K562 (cell line): ENCODE measurements at regions not wholly inside any gene's neighbourhood (a gene's known extent, or its start where the extent isn't known, plus 50 kb on each side); places are given as distances from the start of the nearest gene placed in this dataset.

Source experiments
- BRCA1 ChIP-seq, 2 experiments: fragments of 450-650 bp in 1 of 2; sonication (generic) in 1 of 2; formaldehyde crosslinking in 1 of 2; IDR thresholded peaks; 2 replicates each; pipeline versions ENCODE4 v1.5.0 to v1.6.1; 2017 to 2020; ENCODE audit warnings: mild to moderate bottlenecking in 1 of 2, missing genetic modification reagents in 1 of 2
- CHD4 ChIP-seq: fragments of 200-600 bp; sonication (generic); IDR thresholded peaks from 3 replicates; pipeline ENCODE4 v1.6.1; 2012; ENCODE audit warnings: low read depth, mild to moderate bottlenecking, mixed read lengths, low read length, inconsistent platforms; ENCODE audit not compliant: insufficient read depth, insufficient replicate concordance, poor library complexity, severe bottlenecking
- E2F4 ChIP-seq: sonication (generic); formaldehyde crosslinking; IDR thresholded peaks from 2 replicates; pipeline ENCODE4 v1.8.0; 2022; ENCODE audit warnings: mild to moderate bottlenecking, low read depth, missing genetic modification reagents
- FOXJ3 ChIP-seq: sonication (generic); formaldehyde crosslinking; IDR thresholded peaks from 2 replicates; pipeline ENCODE4 v1.4.0; 2020; ENCODE audit warnings: mild to moderate bottlenecking, missing genetic modification reagents
- JUNB ChIP-seq: fragments of 450-650 bp; formaldehyde crosslinking; conservative IDR thresholded peaks from 2 replicates; pipeline ENCODE4 v1.4.0; 2020; ENCODE audit warnings: mild to moderate bottlenecking
- JUND ChIP-seq, 2 experiments: IDR thresholded peaks; 2 replicates in 1 of 2; 3 replicates in 1 of 2; pipeline ENCODE4 v1.6.1; 2011; ENCODE audit warnings: borderline replicate concordance in 2 of 2, low read depth in 2 of 2, low read length in 2 of 2, improper control_type of control experiment in 1 of 2, missing biosample characterization in 1 of 2, missing genetic modification characterization in 1 of 2, missing genetic modification reagents in 1 of 2
- PTTG1 ChIP-seq: fragments of 450-650 bp; IDR thresholded peaks from 2 replicates; pipeline ENCODE4 v1.6.1; 2016; ENCODE audit warnings: low read depth, mild to moderate bottlenecking, missing genetic modification characterization, missing compliant biosample characterization
- SIRT6 ChIP-seq: IDR thresholded peaks from one replicate; pipeline ENCODE4 v1.6.1; 2012; ENCODE audit warnings: low read depth, mild to moderate bottlenecking, control low read depth, inconsistent platforms, low read length, moderate library complexity
- SMARCE1 ChIP-seq: fragments of 450-650 bp; IDR thresholded peaks from 2 replicates; pipeline ENCODE4 v1.7.1; 2016; ENCODE audit warnings: mild to moderate bottlenecking
- STAG1 ChIP-seq: sonication (generic); formaldehyde crosslinking; IDR thresholded peaks from 2 replicates; pipeline ENCODE4 v1.5.0; 2020; ENCODE audit warnings: missing genetic modification reagents, borderline replicate concordance
- TAF7 ChIP-seq: fragments of 450-650 bp; IDR thresholded peaks from 2 replicates; pipeline ENCODE4 v1.6.1; 2016; ENCODE audit warnings: missing genetic modification characterization, missing compliant biosample characterization
- USF2 ChIP-seq: sonication (generic); formaldehyde crosslinking; IDR thresholded peaks from 2 replicates; pipeline ENCODE4 v1.5.0; 2020; ENCODE audit warnings: missing genetic modification reagents
- TF ChIP-seq, protein P1 (sequence below): fragments of 450-650 bp; formaldehyde crosslinking; conservative IDR thresholded peaks from 2 replicates; pipeline ENCODE4 v1.4.0; 2022; ENCODE audit warnings: mild to moderate bottlenecking, missing genetic modification characterization
- TF ChIP-seq, protein P2 (sequence below), 3 experiments: IDR thresholded peaks in 2 of 3; conservative IDR thresholded peaks in 1 of 3; 2 replicates each; pipeline ENCODE4 v1.5.1; 2011 to 2012; ENCODE audit warnings: low read length in 3 of 3, mild to moderate bottlenecking in 3 of 3, control low read depth in 2 of 3, improper control_type of control experiment in 1 of 3, inconsistent platforms in 1 of 3, low read depth in 1 of 3, mixed read lengths in 1 of 3, moderate library complexity in 1 of 3; ENCODE audit not compliant: insufficient read depth in 2 of 3

DNA sequence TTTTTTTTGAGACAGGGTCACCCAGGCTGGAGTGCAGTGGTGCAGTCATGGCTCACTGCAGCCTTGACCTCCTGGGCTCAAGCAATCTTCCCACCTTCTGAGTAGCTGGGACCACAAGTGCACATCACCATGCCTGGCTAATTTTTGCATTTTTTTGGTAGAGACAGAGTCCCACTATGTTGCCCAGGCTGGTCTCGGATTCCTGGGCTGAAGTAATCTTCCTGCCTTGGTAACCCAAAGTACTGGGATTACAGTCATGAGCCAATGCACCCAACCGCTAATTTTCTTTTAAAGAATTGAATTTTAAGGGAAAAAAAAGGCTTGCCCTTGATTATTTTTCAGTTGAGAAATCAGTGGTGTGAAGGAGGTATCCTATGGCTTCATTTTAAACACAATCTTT, 334.0 kb downstream of the SOX2 start:
- TF ChIP-seq PTTG1 (tag) (no peak), TAF7 (tag) (no peak), JUNB (CRISPR knock-in tag) (no peak), E2F4 (CRISPR knock-in tag) (no peak), JUND (IDR thresholded peaks at IDR 0.05; ENCODE audit: borderline replicate concordance, low read depth, low read length) (no peak), JUND (tag; IDR thresholded peaks at IDR 0.05; ENCODE audit: borderline replicate concordance, low read depth, low read length) (no peak), BRCA1 (IDR thresholded peaks at IDR 0.05) (no peak), BRCA1 (CRISPR knock-in tag; IDR thresholded peaks at IDR 0.05) (no peak), SIRT6 (no peak), FOXJ3 (no peak), USF2 (CRISPR knock-in tag) (no peak), SMARCE1 (no peak), CHD4 (no peak), STAG1 (CRISPR knock-in tag) (no peak)
- TF ChIP-seq, protein P1, sequence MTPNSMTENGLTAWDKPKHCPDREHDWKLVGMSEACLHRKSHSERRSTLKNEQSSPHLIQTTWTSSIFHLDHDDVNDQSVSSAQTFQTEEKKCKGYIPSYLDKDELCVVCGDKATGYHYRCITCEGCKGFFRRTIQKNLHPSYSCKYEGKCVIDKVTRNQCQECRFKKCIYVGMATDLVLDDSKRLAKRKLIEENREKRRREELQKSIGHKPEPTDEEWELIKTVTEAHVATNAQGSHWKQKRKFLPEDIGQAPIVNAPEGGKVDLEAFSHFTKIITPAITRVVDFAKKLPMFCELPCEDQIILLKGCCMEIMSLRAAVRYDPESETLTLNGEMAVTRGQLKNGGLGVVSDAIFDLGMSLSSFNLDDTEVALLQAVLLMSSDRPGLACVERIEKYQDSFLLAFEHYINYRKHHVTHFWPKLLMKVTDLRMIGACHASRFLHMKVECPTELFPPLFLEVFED (CRISPR knock-in tag), result no peak
- TF ChIP-seq, protein P2, sequence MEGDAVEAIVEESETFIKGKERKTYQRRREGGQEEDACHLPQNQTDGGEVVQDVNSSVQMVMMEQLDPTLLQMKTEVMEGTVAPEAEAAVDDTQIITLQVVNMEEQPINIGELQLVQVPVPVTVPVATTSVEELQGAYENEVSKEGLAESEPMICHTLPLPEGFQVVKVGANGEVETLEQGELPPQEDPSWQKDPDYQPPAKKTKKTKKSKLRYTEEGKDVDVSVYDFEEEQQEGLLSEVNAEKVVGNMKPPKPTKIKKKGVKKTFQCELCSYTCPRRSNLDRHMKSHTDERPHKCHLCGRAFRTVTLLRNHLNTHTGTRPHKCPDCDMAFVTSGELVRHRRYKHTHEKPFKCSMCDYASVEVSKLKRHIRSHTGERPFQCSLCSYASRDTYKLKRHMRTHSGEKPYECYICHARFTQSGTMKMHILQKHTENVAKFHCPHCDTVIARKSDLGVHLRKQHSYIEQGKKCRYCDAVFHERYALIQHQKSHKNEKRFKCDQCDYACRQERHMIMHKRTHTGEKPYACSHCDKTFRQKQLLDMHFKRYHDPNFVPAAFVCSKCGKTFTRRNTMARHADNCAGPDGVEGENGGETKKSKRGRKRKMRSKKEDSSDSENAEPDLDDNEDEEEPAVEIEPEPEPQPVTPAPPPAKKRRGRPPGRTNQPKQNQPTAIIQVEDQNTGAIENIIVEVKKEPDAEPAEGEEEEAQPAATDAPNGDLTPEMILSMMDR (IDR thresholded peaks at IDR 0.05 in 2 of 3, conservative IDR thresholded peaks at IDR 0.05 in 1 of 3; ENCODE audit: insufficient read depth in 2 of 3, low read depth in 1 of 3, low read length in 3 of 3), result no peak
